CD14-positive monocyte (primary cell): ENCODE measurements at regions not wholly inside any gene's neighbourhood (a gene's known extent, or its start where the extent isn't known, plus 50 kb on each side); places are given as distances from the start of the nearest gene placed in this dataset.

Source experiments
- DNase-seq, 3 donors: peaks; one replicate each; pipeline ENCODE4 v3.0.0-alpha.2; 2011 to 2022
- H2AFZ ChIP-seq: 2 replicates; pipeline ENCODE4 v1.6.0; 2012; ENCODE audit warnings: mild to moderate bottlenecking, low read depth, low read length, inconsistent platforms; ENCODE audit not compliant: insufficient read depth, poor library complexity, severe bottlenecking
- H3K27ac ChIP-seq, 2 donors: 1 replicate in 1 of 2; 2 replicates in 1 of 2; pipeline ENCODE4 v1.5.1; 2012 to 2013; ENCODE audit warnings: low read length in 2 of 2, control low read depth in 1 of 2, inconsistent platforms in 1 of 2, low read depth in 1 of 2, mild to moderate bottlenecking in 1 of 2
- H3K27me3 ChIP-seq, 2 donors: one replicate each; pipeline versions ENCODE4 v1.6.0 to v1.6.1; 2011 to 2013; ENCODE audit warnings: low read length in 2 of 2; ENCODE audit not compliant: control insufficient read depth in 2 of 2, insufficient read depth in 2 of 2
- H3K36me3 ChIP-seq, 2 donors: replicated peaks in 1 of 2; 1 replicate in 1 of 2; 2 replicates in 1 of 2; pipeline versions ENCODE4 v1.5.1 to v1.6.1; 2012 to 2013; ENCODE audit warnings: low read length in 2 of 2, control low read depth in 1 of 2, inconsistent platforms in 1 of 2, mild to moderate bottlenecking in 1 of 2; ENCODE audit not compliant: insufficient read depth in 2 of 2, control insufficient read depth in 1 of 2
- H3K4me1 ChIP-seq, 2 donors: 1 replicate in 1 of 2; 2 replicates in 1 of 2; pipeline versions ENCODE4 v1.5.1 to v1.6.1; 2012 to 2013; ENCODE audit warnings: low read length in 2 of 2, control low read depth in 1 of 2, inconsistent platforms in 1 of 2, mild to moderate bottlenecking in 1 of 2, moderate library complexity in 1 of 2; ENCODE audit not compliant: insufficient read depth in 2 of 2, control insufficient read depth in 1 of 2
- H3K4me2 ChIP-seq: replicated peaks from 2 replicates; pipeline ENCODE3; 2012; ENCODE audit warnings: low read length, moderate library complexity, mild to moderate bottlenecking; ENCODE audit not compliant: poor library complexity, severe bottlenecking; ENCODE audit errors: extremely low read depth
- H3K4me3 ChIP-seq, 3 experiments: fragments of 200-600 bp in 1 of 3; sonication (generic) in 1 of 3; replicated peaks in 1 of 3; 1 replicate in 2 of 3; 2 replicates in 1 of 3; pipeline ENCODE4 v1.5.1; 2011 to 2013; ENCODE audit warnings: low read length in 3 of 3, mild to moderate bottlenecking in 3 of 3, control low read depth in 2 of 3, low read depth in 2 of 3, inconsistent platforms in 1 of 3, moderate library complexity in 1 of 3
- H3K79me2 ChIP-seq: 2 replicates; pipeline ENCODE4 v1.6.0; 2012; ENCODE audit warnings: mild to moderate bottlenecking, control low read depth, inconsistent platforms, low read length, moderate library complexity; ENCODE audit not compliant: insufficient read depth
- H3K9ac ChIP-seq: 2 replicates; pipeline ENCODE4 v1.6.0; 2017; ENCODE audit warnings: low read length, mild to moderate bottlenecking; ENCODE audit not compliant: insufficient read depth, poor library complexity, severe bottlenecking
- H3K9me3 ChIP-seq, 2 donors: replicated peaks in 1 of 2; 1 replicate in 1 of 2; 2 replicates in 1 of 2; pipeline versions ENCODE4 v1.5.1 to v1.6.1; 2012 to 2013; ENCODE audit warnings: low read length in 2 of 2, control low read depth in 1 of 2; ENCODE audit not compliant: control insufficient read depth in 1 of 2, insufficient read depth in 1 of 2
- H4K20me1 ChIP-seq: 2 replicates; pipeline ENCODE4 v1.6.0; 2012; ENCODE audit warnings: mild to moderate bottlenecking, low read length, control low read depth, moderate library complexity; ENCODE audit not compliant: insufficient read depth
- H3K27ac Mint-ChIP-seq, 7 donors: one replicate each; pipeline ENCODE4 v1.8.0; 2020; ENCODE audit warnings: mild to moderate bottlenecking in 7 of 7, mixed read lengths in 7 of 7, moderate library complexity in 6 of 7, inconsistent platforms in 2 of 7
- H3K27me3 Mint-ChIP-seq, 3 donors: one replicate each; pipeline ENCODE4 v1.8.0; 2021 to 2022; ENCODE audit warnings: low read depth in 3 of 3, mild to moderate bottlenecking in 3 of 3, mixed read lengths in 3 of 3, moderate library complexity in 3 of 3, inconsistent platforms in 1 of 3
- H3K36me3 Mint-ChIP-seq, 2 donors: one replicate each; pipeline ENCODE4 v1.8.0; 2020; ENCODE audit warnings: mixed read lengths in 2 of 2, inconsistent platforms in 1 of 2, mild to moderate bottlenecking in 1 of 2
- H3K4me1 Mint-ChIP-seq: one replicate; pipeline ENCODE4 v1.8.0; 2020; ENCODE audit warnings: mild to moderate bottlenecking, mixed read lengths
- H3K4me3 Mint-ChIP-seq, 2 donors: one replicate each; pipeline ENCODE4 v1.8.0; 2020; ENCODE audit warnings: mild to moderate bottlenecking in 2 of 2, mixed read lengths in 2 of 2, moderate library complexity in 1 of 2
- H3K9me3 Mint-ChIP-seq, 7 donors: one replicate each; pipeline ENCODE4 v1.8.0; 2020 to 2022; ENCODE audit warnings: mixed read lengths in 7 of 7, mild to moderate bottlenecking in 6 of 7, moderate library complexity in 6 of 7, inconsistent platforms in 2 of 7
- CTCF ChIP-seq: fragments of 200-600 bp; IDR thresholded peaks from one replicate; pipeline ENCODE4 v1.8.0; 2022; ENCODE audit warnings: antibody characterized with exemption, mild to moderate bottlenecking
- WGBS: methylation state at CpG from one replicate; pipeline ENCODE4 v1.1.5; 2013; ENCODE audit warnings: missing lambda C conversion rate; ENCODE audit not compliant: insufficient coverage; 5-methylcytosine and 5-hydroxymethylcytosine counted together
- intact Hi-C, 2 donors: fragments of 100-400 bp; cut with micrococcal nuclease; formaldehyde crosslinking; loops; one replicate each; pipeline versions ENCODE4 v1.15.0 to v1.15.1; 2023

GRCh38 chr2:53435610-53436009, 332.0 kb upstream of the CHAC2 start:
- Mint-ChIP-seq H3K4me1 (no peaks in the 10 kb centered on the region), H3K4me3 (no peak overlapping the region), H3K27ac (no peak overlapping the region), H3K36me3 (no peaks in the 10 kb centered on the region), H3K9me3 (peaks cover 0 to 3% (median 0%) of the 10 kb centered on the region in 7 donors), H3K27me3 (no peaks in the 10 kb centered on the region)
- no peaks in the 10 kb centered on the region for H3K9me3 ChIP-seq
- H3K9ac ChIP-seq, result no peak overlapping the region
- H3K27me3 ChIP-seq, result no peaks in the 10 kb centered on the region
- no peak for DNase-seq
- H3K4me1 ChIP-seq, result no peaks in the 10 kb centered on the region
- no peak overlapping the region for H3K4me3 ChIP-seq
- intact Hi-C loops, result no loop called here
- 90% methylated on average over 1 of the region's 2 CpGs for WGBS
- H3K4me2 ChIP-seq, result no peak overlapping the region
- no peak overlapping the region for H3K27ac ChIP-seq
- H2AFZ ChIP-seq, result no peak overlapping the region
- no peaks in the 10 kb centered on the region for H4K20me1 ChIP-seq
- no peaks in the 10 kb centered on the region for H3K79me2 ChIP-seq
- no peak for TF ChIP-seq CTCF
- H3K36me3 ChIP-seq, result no peaks in the 10 kb centered on the region

- Histone ChIP-seq H3K79me2 (no peaks in the 10 kb centered on the region), H3K4me2 (no peak overlapping the region), H4K20me1 (no peaks in the 10 kb centered on the region), H3K36me3 (no peaks in the 10 kb centered on the region), H3K27me3 (no peaks in the 10 kb centered on the region), H3K4me3 (no peak overlapping the region), H3K27ac (no peak overlapping the region), H3K9ac (no peak overlapping the region), H3K9me3 (no peaks in the 10 kb centered on the region), H3K4me1 (no peaks in the 10 kb centered on the region), H2AFZ (no peak overlapping the region)
- Mint-ChIP-seq H3K27ac (no peak overlapping the region), H3K4me1 (no peaks in the 10 kb centered on the region), H3K27me3 (no peaks in the 10 kb centered on the region), H3K9me3 (peaks cover 0 to 3% (median 0%) of the 10 kb centered on the region in 7 donors), H3K36me3 (no peaks in the 10 kb centered on the region), H3K4me3 (no peak overlapping the region)
- no CpG with 5 or more reads among the region's 1 CpG for WGBS
- intact Hi-C loops, result no loop called here
- no peak for DNase-seq
- no peak for TF ChIP-seq CTCF
Observed at GRCh38 chr2:53434466-53434865, 333.1 kb upstream of the CHAC2 start.
